Astrocyte (in vitro differentiated cells and primary cell): ENCODE measurements at regions not wholly inside any gene's neighbourhood (a gene's known extent, or its start where the extent isn't known, plus 50 kb on each side); places are given as distances from the start of the nearest gene placed in this dataset.
"Not testable (repeated sequence)": the region's sequence is repeated elsewhere in the genome, so short reads cannot be mapped to it uniquely, and the experiment has no call there.

ENCODE experiments used
- DNase-seq: peaks from one replicate; pipeline ENCODE4 v3.0.0-alpha.2; 2010; ENCODE audit warnings: low read depth
- FAIRE-seq: peaks from 2 replicates; lab custom pipeline; 2011; peaks lifted over from hg19 to GRCh38; lab: Jason Lieb, UNC
- H2AFZ ChIP-seq: 2 replicates; pipeline ENCODE4 v1.6.0; 2012; ENCODE audit warnings: low read depth, low read length, inconsistent platforms
- H3K27ac ChIP-seq: 2 replicates; pipeline ENCODE4 v1.5.1; 2011; ENCODE audit warnings: low read depth, low read length, inconsistent platforms
- H3K27me3 ChIP-seq: 2 replicates; pipeline ENCODE4 v1.6.0; 2011; ENCODE audit warnings: low read length, inconsistent platforms; ENCODE audit not compliant: insufficient read depth
- H3K36me3 ChIP-seq: 2 replicates; pipeline ENCODE4 v1.5.1; 2011; ENCODE audit warnings: low read length, inconsistent platforms; ENCODE audit not compliant: insufficient read depth
- H3K4me1 ChIP-seq: 2 replicates; pipeline ENCODE4 v1.5.1; 2011; ENCODE audit warnings: low read length, inconsistent platforms; ENCODE audit not compliant: insufficient read depth
- H3K4me2 ChIP-seq: 2 replicates; pipeline ENCODE4 v1.6.0; 2012; ENCODE audit warnings: low read length, inconsistent platforms
- H3K4me3 ChIP-seq: 2 replicates; pipeline ENCODE4 v1.5.1; 2011; ENCODE audit warnings: low read depth, mild to moderate bottlenecking, low read length, inconsistent platforms; ENCODE audit not compliant: insufficient read depth
- H3K79me2 ChIP-seq: 2 replicates; pipeline ENCODE4 v1.6.0; 2012; ENCODE audit warnings: mild to moderate bottlenecking, low read length, inconsistent platforms; ENCODE audit not compliant: insufficient read depth
- H3K9ac ChIP-seq: 2 replicates; pipeline ENCODE4 v1.6.0; 2012; ENCODE audit warnings: mild to moderate bottlenecking, low read length, inconsistent platforms
- H3K9me3 ChIP-seq: 2 replicates; pipeline ENCODE4 v1.5.1; 2012; ENCODE audit warnings: low read depth, mild to moderate bottlenecking, low read length, inconsistent platforms; ENCODE audit not compliant: insufficient read depth
- H4K20me1 ChIP-seq: 2 replicates; pipeline ENCODE4 v1.6.0; 2012; ENCODE audit warnings: low read length, inconsistent platforms; ENCODE audit not compliant: insufficient read depth
- H3K27ac Mint-ChIP-seq: one replicate; pipeline ENCODE4 v1.8.0; 2021; ENCODE audit warnings: mild to moderate bottlenecking, mixed read lengths; ENCODE audit not compliant: unreplicated experiment
- H3K27me3 Mint-ChIP-seq: one replicate; pipeline ENCODE4 v1.8.0; 2021; ENCODE audit warnings: low read depth, mixed read lengths; ENCODE audit not compliant: unreplicated experiment
- H3K36me3 Mint-ChIP-seq: one replicate; pipeline ENCODE4 v1.8.0; 2021; ENCODE audit warnings: low read depth, mixed read lengths; ENCODE audit not compliant: unreplicated experiment
- H3K4me1 Mint-ChIP-seq: one replicate; pipeline ENCODE4 v1.8.0; 2021; ENCODE audit warnings: low read depth, mixed read lengths; ENCODE audit not compliant: unreplicated experiment
- H3K4me3 Mint-ChIP-seq: one replicate; pipeline ENCODE4 v1.8.0; 2021; ENCODE audit warnings: mild to moderate bottlenecking, moderate library complexity, mixed read lengths; ENCODE audit not compliant: unreplicated experiment
- H3K9me3 Mint-ChIP-seq: one replicate; pipeline ENCODE4 v1.8.0; 2021; ENCODE audit warnings: mild to moderate bottlenecking, mixed read lengths; ENCODE audit not compliant: unreplicated experiment
- TF ChIP-seq, protein P1 (sequence below): IDR thresholded peaks from 2 replicates; pipeline ENCODE4 v1.5.1; 2011; ENCODE audit warnings: low read depth, mild to moderate bottlenecking, inconsistent platforms, low read length, moderate library complexity; ENCODE audit not compliant: insufficient read depth

DNA sequence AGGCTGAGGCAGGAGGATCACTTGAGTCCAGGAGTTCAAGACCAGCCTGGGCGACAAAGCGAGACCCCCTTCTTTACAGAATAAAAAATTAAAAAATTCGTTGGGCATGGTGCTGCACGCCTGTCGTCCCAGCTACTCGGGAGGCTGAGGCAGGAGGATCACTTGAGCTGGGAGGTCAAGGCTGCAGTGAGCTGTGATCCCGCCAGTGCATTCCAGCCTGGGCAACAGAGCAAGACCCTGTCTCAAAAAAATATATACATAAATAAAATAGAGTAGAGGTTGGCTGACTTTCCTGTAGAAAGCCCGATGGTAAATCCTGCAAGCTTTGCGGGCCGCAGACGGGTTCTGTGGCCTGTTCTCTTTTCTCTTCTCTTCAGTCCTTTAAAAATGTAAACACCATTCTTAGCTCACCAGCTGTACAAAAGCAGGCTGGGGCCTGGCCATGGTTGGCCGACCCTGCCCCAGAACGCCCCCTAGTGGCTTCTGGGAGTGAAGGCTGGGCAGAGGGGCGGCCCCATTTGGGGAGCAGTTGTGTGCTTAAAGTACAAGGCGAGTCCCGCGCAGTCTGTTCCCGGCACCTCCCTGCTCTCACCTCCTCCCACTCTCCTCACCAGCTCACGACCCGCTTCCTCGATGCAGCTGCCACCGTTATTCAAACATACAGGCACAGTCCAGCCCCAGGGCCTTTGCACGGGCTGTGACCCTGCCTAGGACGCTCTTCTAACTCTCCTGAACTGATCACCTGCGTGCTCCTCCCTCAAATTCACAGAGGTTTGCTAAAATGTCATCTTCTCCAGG, 109.5 kb downstream of the CRLF3 start:
- not testable (repeated sequence) for DNase-seq, H3K4me1 Mint-ChIP-seq

GRCh38 chr17:30713805-30714204, 110.7 kb downstream of the CRLF3 start:
- H3K27me3 ChIP-seq, H3K36me3 ChIP-seq, H3K4me1 Mint-ChIP-seq, H2AFZ ChIP-seq, H3K9ac ChIP-seq, H3K27me3 Mint-ChIP-seq, H3K4me3 Mint-ChIP-seq, H3K27ac ChIP-seq, H3K4me2 ChIP-seq, H3K9me3 Mint-ChIP-seq, H3K4me1 ChIP-seq, FAIRE-seq, H3K4me3 ChIP-seq, H3K9me3 ChIP-seq, H3K27ac Mint-ChIP-seq, DNase-seq: not testable (repeated sequence)
- peaks cover 76% of the 10 kb centered on the region for H3K79me2 ChIP-seq
- peaks cover 13% of the 10 kb centered on the region for H3K36me3 Mint-ChIP-seq
- H4K20me1 ChIP-seq, result peaks cover 70% of the 10 kb centered on the region

More for the DNA sequence above, 109.5 kb downstream of the CRLF3 start:
- not testable (repeated sequence) for H3K4me3 ChIP-seq, H3K27me3 ChIP-seq, H3K4me1 ChIP-seq, FAIRE-seq, H3K9me3 Mint-ChIP-seq, H3K9me3 ChIP-seq, H3K9ac ChIP-seq, H2AFZ ChIP-seq, H3K27me3 Mint-ChIP-seq, H3K36me3 ChIP-seq, H3K4me2 ChIP-seq, H3K4me3 Mint-ChIP-seq, H3K27ac Mint-ChIP-seq, H3K27ac ChIP-seq
- peaks cover 18% of the 10 kb centered on the region for H3K36me3 Mint-ChIP-seq
- TF ChIP-seq, protein P1, sequence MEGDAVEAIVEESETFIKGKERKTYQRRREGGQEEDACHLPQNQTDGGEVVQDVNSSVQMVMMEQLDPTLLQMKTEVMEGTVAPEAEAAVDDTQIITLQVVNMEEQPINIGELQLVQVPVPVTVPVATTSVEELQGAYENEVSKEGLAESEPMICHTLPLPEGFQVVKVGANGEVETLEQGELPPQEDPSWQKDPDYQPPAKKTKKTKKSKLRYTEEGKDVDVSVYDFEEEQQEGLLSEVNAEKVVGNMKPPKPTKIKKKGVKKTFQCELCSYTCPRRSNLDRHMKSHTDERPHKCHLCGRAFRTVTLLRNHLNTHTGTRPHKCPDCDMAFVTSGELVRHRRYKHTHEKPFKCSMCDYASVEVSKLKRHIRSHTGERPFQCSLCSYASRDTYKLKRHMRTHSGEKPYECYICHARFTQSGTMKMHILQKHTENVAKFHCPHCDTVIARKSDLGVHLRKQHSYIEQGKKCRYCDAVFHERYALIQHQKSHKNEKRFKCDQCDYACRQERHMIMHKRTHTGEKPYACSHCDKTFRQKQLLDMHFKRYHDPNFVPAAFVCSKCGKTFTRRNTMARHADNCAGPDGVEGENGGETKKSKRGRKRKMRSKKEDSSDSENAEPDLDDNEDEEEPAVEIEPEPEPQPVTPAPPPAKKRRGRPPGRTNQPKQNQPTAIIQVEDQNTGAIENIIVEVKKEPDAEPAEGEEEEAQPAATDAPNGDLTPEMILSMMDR, result peak; percentile 39
- H3K79me2 ChIP-seq, result peaks cover 77% of the 10 kb centered on the region
- H4K20me1 ChIP-seq, result peaks cover 82% of the 10 kb centered on the region

- H3K27me3 Mint-ChIP-seq, FAIRE-seq, DNase-seq, H3K4me2 ChIP-seq, H3K9me3 Mint-ChIP-seq, H3K27me3 ChIP-seq, H3K36me3 ChIP-seq, H3K27ac ChIP-seq, H3K9me3 ChIP-seq, H3K27ac Mint-ChIP-seq, H3K9ac ChIP-seq, H3K4me3 Mint-ChIP-seq, H3K4me3 ChIP-seq, H3K4me1 Mint-ChIP-seq, H2AFZ ChIP-seq, H3K36me3 Mint-ChIP-seq, H3K4me1 ChIP-seq: not testable (repeated sequence)
- Histone ChIP-seq H4K20me1 (peaks cover 61% of the 10 kb centered on the region), H3K79me2 (peaks cover 67% of the 10 kb centered on the region)
Measured at GRCh38 chr17:30712859-30713258, 111.6 kb downstream of the CRLF3 start.

GRCh38 chr17:30711626-30712507, 112.6 kb downstream of the CRLF3 start:
- FAIRE-seq, H3K4me2 ChIP-seq, H3K4me1 Mint-ChIP-seq: not testable (repeated sequence)

GRCh38 chr17:30711176-30711575, 113.3 kb downstream of the CRLF3 start:
- H3K36me3 ChIP-seq, FAIRE-seq, H3K9me3 Mint-ChIP-seq, H3K4me3 ChIP-seq, H3K27me3 Mint-ChIP-seq, H3K4me1 Mint-ChIP-seq, DNase-seq, H3K4me1 ChIP-seq, H3K27ac ChIP-seq, H3K27me3 ChIP-seq, H3K9me3 ChIP-seq, H3K9ac ChIP-seq, H2AFZ ChIP-seq, H3K36me3 Mint-ChIP-seq: not testable (repeated sequence)
- peak overlapping the region; percentile 44 for H3K27ac Mint-ChIP-seq
- Histone ChIP-seq H3K79me2 (peaks cover 50% of the 10 kb centered on the region), H3K4me2 (peak overlapping the region; percentile 82), H4K20me1 (peaks cover 44% of the 10 kb centered on the region)
- peak overlapping the region; percentile 97 for H3K4me3 Mint-ChIP-seq

More at GRCh38 chr17:30711626-30712507, 112.6 kb downstream of the CRLF3 start:
- H3K27ac Mint-ChIP-seq, result peak overlapping the region; percentile 47
- not testable (repeated sequence) for H3K4me1 ChIP-seq, H3K36me3 Mint-ChIP-seq, H3K4me3 ChIP-seq, H3K9ac ChIP-seq, H3K27ac ChIP-seq, H3K27me3 Mint-ChIP-seq, H2AFZ ChIP-seq, H3K36me3 ChIP-seq, DNase-seq, H3K9me3 Mint-ChIP-seq, H3K27me3 ChIP-seq, H3K9me3 ChIP-seq
- peaks cover 57% of the 10 kb centered on the region for H3K79me2 ChIP-seq
- peak overlapping the region; percentile 97 for H3K4me3 Mint-ChIP-seq
- H4K20me1 ChIP-seq, result peaks cover 51% of the 10 kb centered on the region
